Activated T-helper 2 cell treated with anti-CD3 and anti-CD28 coated beads, Interferon-gamma antibody, Interleukin-2, Interleukin-4, amounts not matched to agents 10 μg/mL and 5 μg/mL and 100 μg/mL, durations not matched to agents 14 hours and 24 hours and 36 hours (primary cell): ENCODE measurements at regions not wholly inside any gene's neighbourhood (a gene's known extent, or its start where the extent isn't known, plus 50 kb on each side); places are given as distances from the start of the nearest gene placed in this dataset.

ENCODE experiments used
- DNase-seq: peaks from one replicate; pipeline ENCODE4 v3.0.0; 2021; ENCODE audit warnings: low spot score
- H3K27ac Mint-ChIP-seq: one replicate; pipeline ENCODE4 v1.8.0; 2021; ENCODE audit warnings: mixed read lengths
- H3K27me3 Mint-ChIP-seq: one replicate; pipeline ENCODE4 v1.8.0; 2021; ENCODE audit warnings: low read depth, mixed read lengths
- H3K36me3 Mint-ChIP-seq: one replicate; pipeline ENCODE4 v1.8.0; 2021; ENCODE audit warnings: low read depth, mixed read lengths
- H3K4me1 Mint-ChIP-seq: one replicate; pipeline ENCODE4 v1.8.0; 2021; ENCODE audit warnings: low read depth, mixed read lengths
- H3K4me3 Mint-ChIP-seq: one replicate; pipeline ENCODE4 v1.8.0; 2021; ENCODE audit warnings: low read depth, mild to moderate bottlenecking, moderate library complexity, mixed read lengths
- H3K9me3 Mint-ChIP-seq: one replicate; pipeline ENCODE4 v1.8.0; 2021; ENCODE audit warnings: mixed read lengths
- intact Hi-C: fragments of 100-400 bp; cut with micrococcal nuclease; formaldehyde crosslinking; loops from one replicate; pipeline ENCODE4 v1.15.1; 2023

DNA sequence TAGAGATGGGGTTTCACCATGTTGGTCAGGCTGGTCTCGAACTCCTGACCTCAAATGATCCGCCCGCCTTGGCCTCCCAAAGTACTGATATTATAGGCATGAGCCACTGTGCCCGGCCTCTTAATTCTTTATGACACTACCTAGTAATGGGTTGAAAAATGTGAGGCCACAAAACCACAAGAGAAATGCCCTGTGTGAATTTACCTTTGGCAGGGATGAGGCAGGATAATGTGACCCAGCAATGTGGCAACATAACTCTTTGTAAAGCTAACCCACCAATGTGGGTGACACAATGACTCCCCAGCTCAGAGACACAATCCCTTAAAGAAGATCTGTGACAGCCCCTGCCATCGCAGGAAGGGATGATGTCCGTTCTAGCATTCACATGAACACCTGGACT is 533.1 kb downstream of the KLF5 start:
- no peak overlapping the region for H3K4me3 Mint-ChIP-seq
- intact Hi-C loops = no loop called here
- H3K27ac Mint-ChIP-seq = no peak overlapping the region
- no peak for DNase-seq
- H3K36me3 Mint-ChIP-seq = no peaks in the 10 kb centered on the region
- no peaks in the 10 kb centered on the region for H3K9me3 Mint-ChIP-seq
- peaks cover 4% of the 10 kb centered on the region for H3K27me3 Mint-ChIP-seq
- peaks cover 10% of the 10 kb centered on the region for H3K4me1 Mint-ChIP-seq

DNA sequence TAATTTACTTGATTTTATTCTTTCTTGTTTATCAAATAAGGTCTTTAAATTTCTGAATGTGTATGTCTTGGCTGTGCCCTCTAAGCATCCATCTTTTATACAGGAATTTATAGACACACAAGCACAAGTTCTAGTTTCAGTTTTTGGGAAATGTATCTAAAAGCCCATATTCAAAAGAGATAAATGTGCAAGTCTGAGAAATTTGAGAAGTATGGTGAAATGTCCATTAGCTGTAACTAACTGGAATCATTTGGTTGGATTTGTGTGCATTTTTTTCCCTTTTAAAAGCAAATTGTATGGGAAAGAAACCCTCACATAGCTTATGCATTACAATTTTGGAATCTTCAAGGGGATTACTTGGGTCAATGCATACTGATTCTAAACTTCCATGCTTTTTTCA is 532.0 kb downstream of the KLF5 start:
- Mint-ChIP-seq H3K9me3 (no peaks in the 10 kb centered on the region), H3K4me1 (peaks cover 3% of the 10 kb centered on the region), H3K27ac (no peak overlapping the region), H3K4me3 (no peak overlapping the region), H3K27me3 (peaks cover 8% of the 10 kb centered on the region), H3K36me3 (no peaks in the 10 kb centered on the region)
- DNase-seq = no peak
- intact Hi-C loops = no loop called here

DNA sequence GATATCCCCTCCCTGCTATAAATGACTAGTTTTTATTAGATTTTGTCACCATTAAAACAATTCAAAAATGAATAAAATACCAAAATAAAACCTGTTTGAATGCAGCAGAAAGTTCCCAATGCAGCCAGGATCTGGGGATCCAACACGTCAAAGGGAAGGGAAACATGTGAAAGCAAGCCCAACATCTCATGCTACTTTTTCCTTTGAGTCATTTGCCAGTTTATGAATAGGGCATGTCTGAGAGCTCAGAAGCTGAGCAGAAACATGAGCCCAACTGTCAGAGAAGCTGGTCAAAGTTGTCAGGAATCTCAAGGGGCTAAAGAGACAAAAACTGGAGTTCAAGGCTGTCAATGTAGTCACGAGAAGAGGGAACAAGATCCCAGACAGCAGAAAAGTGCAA is 526.4 kb downstream of the KLF5 start:
- intact Hi-C loops = no loop called here
- no peaks in the 10 kb centered on the region for H3K4me1 Mint-ChIP-seq
- no peaks in the 10 kb centered on the region for H3K9me3 Mint-ChIP-seq

DNA sequence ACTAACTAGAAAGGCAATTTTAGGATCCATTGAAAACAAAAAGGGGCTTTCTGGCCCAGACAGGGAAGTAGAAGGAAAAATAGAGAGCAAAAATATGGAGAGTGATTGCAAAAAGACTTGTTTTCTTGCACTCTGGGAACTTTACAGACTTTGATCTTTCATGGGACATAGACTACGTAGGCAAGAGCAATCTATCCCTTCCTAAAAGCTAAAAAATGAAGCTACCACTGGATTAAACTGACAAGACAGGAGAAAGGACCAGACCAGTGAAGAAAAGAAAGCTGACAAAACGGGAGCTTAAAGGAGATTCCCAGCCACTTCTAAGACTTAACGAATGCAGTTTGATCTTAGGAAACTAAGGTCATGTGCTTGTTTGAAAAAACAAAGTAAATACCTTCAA is 524.5 kb downstream of the KLF5 start:
- no peaks in the 10 kb centered on the region for H3K36me3 Mint-ChIP-seq
- H3K4me1 Mint-ChIP-seq = peaks cover 4% of the 10 kb centered on the region
- H3K4me3 Mint-ChIP-seq = no peak overlapping the region
- no peaks in the 10 kb centered on the region for H3K9me3 Mint-ChIP-seq
- H3K27ac Mint-ChIP-seq = no peak overlapping the region
- intact Hi-C loops = no loop called here
- peaks cover 8% of the 10 kb centered on the region for H3K27me3 Mint-ChIP-seq
- no peak for DNase-seq

More for the DNA sequence above, 526.4 kb downstream of the KLF5 start:
- H3K27me3 Mint-ChIP-seq = peaks cover 8% of the 10 kb centered on the region
- no peak overlapping the region for H3K4me3 Mint-ChIP-seq
- DNase-seq = no peak
- H3K27ac Mint-ChIP-seq = no peak overlapping the region
- H3K36me3 Mint-ChIP-seq = no peaks in the 10 kb centered on the region

DNA sequence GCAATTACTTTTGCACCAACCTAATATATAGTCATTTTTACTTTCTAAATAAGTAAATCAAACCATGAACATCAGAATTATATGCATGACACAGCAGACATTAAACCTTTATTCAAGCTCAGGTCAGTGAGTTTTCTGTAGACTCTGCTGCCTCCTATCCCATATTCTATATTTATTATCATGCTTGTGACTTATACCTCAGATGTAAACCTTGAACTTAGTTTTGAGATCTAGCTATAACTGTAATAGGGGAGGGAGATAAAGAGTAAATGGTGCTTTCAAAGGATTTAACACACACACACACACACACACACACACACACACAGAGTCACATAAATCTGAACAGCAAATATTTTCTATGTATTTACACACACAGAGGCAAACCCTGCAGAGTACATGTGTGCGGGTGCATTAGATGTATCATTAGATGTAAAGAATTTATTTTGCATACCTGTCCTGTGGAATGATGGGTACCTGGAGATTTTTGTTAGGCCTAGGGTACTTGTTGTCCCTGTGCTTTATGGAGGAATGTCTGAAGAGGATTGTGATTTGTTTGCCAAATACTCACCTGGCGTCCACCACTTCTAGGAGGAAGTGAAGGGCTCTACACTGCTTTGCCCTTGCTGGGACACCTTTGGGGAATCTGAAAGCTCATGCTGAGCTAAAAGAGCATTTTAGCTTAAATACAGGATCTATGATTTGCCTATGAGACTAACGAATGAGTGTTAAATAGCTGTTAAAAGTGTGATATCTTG is 521.9 kb downstream of the KLF5 start:
- no peak overlapping the region for H3K27ac Mint-ChIP-seq
- no peaks in the 10 kb centered on the region for H3K9me3 Mint-ChIP-seq
- intact Hi-C loops = no loop called here
- H3K4me3 Mint-ChIP-seq = no peak overlapping the region
- H3K36me3 Mint-ChIP-seq = no peaks in the 10 kb centered on the region
- peaks cover 4% of the 10 kb centered on the region for H3K4me1 Mint-ChIP-seq
- peaks cover 4% of the 10 kb centered on the region for H3K27me3 Mint-ChIP-seq
- no peak for DNase-seq

DNA sequence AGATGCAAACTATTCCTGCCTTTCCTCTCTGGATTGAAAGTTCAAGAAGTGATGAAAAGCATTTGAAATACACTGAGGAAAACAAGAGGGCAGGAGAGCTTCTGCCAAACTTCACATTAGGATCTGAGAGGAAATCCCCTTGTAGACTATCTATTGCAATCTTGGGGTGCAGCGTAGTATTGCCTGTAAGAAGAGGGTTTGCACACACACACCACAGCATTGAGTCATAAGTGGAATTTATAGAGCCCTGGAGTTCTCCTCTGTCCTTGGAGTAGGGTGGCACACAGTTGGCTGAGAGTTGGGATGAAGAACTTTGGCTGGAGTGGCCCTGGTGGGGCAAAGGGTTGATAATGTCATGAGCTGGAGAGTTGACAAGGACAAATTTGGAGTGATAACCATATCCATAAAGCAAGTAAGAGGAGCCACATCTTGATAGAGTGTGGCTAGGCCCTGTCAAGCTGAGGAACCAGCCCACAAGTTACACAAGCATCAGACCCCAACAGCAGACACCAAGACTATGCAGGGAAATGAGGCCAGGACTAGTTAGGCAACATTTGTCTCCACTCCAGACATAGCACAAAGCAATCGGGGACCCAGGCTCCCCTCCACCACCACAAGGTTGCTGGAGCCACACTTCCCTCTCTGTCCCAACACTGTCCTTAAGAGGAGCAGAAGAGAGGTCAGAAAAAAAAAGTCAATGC is 520.9 kb downstream of the KLF5 start:
- Mint-ChIP-seq H3K4me3 (no peak overlapping the region), H3K4me1 (peaks cover 4% of the 10 kb centered on the region), H3K27me3 (peaks cover 3% of the 10 kb centered on the region), H3K9me3 (no peaks in the 10 kb centered on the region), H3K36me3 (no peaks in the 10 kb centered on the region), H3K27ac (no peak overlapping the region)
- no peak for DNase-seq
- intact Hi-C loops = no loop called here

DNA sequence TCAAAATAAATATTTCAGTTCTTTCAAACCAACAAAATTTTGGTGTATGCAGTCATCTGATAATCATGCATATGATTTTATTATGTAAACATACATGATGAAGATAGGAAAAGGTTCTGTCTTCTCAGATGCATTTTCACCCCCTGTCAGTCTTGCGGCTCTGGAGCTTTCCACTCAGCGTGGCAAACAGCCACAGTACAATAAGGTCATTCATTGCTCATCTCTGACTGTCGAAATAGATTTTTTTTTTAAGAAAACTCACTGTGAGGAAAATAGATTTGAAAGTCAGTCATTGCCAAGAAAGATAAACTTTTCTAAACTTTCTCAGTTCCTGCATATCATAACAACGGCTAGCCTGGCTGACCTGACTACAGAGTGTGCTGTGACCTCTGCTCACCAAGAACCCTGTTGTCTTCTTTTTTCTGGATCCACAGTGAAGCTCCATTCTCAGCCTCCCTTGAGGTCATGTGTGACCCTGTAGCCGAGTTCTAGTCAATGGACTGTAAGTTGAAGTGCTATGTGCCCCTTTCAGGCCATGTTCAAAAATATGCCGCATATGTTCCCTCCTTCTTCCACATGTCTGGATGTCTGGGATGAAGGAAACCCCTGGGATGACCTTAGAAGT is 519.6 kb downstream of the KLF5 start:
- Mint-ChIP-seq H3K36me3 (no peaks in the 10 kb centered on the region), H3K27me3 (peaks cover 3% of the 10 kb centered on the region), H3K4me1 (peaks cover 4% of the 10 kb centered on the region), H3K9me3 (no peaks in the 10 kb centered on the region), H3K4me3 (no peak overlapping the region), H3K27ac (no peak overlapping the region)
- DNase-seq = no peak
- intact Hi-C loops = no loop called here

DNA sequence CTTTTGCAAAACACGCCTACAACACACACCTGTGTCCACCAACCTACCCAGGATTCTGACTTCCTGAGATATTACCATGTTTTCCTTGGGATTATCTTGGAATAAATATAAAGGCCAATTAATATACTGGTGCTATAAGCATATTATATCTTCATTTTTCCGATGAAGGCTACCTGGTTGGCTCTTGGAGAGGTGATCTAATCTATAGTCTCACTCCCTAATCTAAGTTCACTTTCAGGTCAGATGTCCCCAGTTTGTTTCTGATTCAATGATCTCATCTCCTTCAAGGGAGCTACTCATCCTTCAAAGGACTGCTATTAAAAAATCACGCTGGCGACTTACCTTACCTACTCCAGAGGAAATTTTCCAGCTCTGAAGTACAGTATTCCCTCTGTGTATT is 517.5 kb downstream of the KLF5 start:
- intact Hi-C loops = no loop called here
- H3K9me3 Mint-ChIP-seq = no peaks in the 10 kb centered on the region
- no peaks in the 10 kb centered on the region for H3K36me3 Mint-ChIP-seq
- H3K4me3 Mint-ChIP-seq = no peak overlapping the region
- H3K27me3 Mint-ChIP-seq = peaks cover 5% of the 10 kb centered on the region
- H3K4me1 Mint-ChIP-seq = peaks cover 4% of the 10 kb centered on the region
- no peak for DNase-seq
- H3K27ac Mint-ChIP-seq = no peak overlapping the region

DNA sequence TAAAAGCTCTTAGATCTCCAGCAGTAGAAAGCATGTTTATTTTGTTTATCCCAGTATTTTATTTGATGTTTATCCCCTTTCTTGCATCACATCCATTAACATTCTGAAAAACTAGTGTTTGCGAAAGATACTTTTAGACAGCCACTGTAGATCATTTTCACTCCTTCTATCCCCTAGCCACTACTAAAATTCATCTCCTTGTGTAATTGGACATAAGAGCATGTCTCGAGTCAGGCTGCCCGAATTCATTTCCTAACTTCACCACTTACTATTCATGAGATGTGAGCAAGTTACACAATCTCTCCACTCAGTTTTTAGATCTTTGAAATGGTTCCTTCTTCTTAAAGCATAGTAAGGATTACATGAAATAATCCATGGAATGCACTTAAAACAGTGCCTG is 514.0 kb downstream of the KLF5 start:
- Mint-ChIP-seq H3K9me3 (no peaks in the 10 kb centered on the region), H3K4me3 (no peak overlapping the region), H3K27ac (no peak overlapping the region), H3K36me3 (no peaks in the 10 kb centered on the region), H3K4me1 (no peaks in the 10 kb centered on the region), H3K27me3 (peaks cover 5% of the 10 kb centered on the region)
- intact Hi-C loops = no loop called here
- DNase-seq = no peak

DNA sequence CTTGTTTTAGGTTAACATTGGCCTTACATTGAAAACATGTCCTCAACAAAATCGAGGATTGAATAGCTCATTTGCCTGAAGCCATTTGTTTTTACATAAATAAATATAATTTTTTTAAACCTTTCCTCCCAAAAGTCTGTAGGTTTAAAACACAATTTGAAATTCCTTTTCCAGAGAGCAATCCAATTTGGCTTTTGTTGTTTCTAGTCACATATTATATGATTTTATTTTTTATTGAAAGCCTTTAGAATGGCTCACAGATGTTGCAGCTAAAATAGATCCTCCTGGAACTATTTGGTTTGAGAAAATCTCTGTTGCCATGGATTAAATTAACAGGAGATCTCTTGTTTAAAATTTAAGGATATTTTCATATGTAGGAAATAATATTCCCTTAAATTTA is 512.6 kb downstream of the KLF5 start:
- Mint-ChIP-seq H3K36me3 (no peaks in the 10 kb centered on the region), H3K27ac (no peak overlapping the region), H3K27me3 (peaks cover 4% of the 10 kb centered on the region), H3K9me3 (no peaks in the 10 kb centered on the region), H3K4me1 (no peaks in the 10 kb centered on the region), H3K4me3 (no peak overlapping the region)
- intact Hi-C loops = no loop called here
- DNase-seq = no peak

DNA sequence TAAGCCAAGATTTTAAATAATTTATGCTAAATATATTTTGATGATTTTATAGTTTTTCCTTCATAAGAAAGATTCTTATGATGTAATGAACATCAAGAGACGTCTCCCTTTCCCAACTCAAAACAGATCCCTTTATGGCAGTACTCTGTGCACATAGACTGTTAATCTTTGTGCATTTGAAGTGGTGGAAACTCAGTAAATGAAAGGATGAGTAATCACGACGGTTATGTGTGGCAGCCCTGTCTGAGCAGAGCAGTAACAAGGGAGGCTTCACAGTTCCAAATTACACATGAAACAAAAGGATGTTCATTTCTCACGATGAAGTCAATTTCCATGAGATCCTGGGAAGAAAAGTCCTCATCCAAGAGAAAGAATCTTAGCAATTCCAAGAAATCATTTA is 498.1 kb downstream of the KLF5 start:
- no peak overlapping the region for H3K4me3 Mint-ChIP-seq
- intact Hi-C loops = no loop called here
- no peaks in the 10 kb centered on the region for H3K4me1 Mint-ChIP-seq
- no peak for DNase-seq
- H3K36me3 Mint-ChIP-seq = no peaks in the 10 kb centered on the region
- no peaks in the 10 kb centered on the region for H3K27me3 Mint-ChIP-seq
- no peaks in the 10 kb centered on the region for H3K9me3 Mint-ChIP-seq
- H3K27ac Mint-ChIP-seq = no peak overlapping the region

DNA sequence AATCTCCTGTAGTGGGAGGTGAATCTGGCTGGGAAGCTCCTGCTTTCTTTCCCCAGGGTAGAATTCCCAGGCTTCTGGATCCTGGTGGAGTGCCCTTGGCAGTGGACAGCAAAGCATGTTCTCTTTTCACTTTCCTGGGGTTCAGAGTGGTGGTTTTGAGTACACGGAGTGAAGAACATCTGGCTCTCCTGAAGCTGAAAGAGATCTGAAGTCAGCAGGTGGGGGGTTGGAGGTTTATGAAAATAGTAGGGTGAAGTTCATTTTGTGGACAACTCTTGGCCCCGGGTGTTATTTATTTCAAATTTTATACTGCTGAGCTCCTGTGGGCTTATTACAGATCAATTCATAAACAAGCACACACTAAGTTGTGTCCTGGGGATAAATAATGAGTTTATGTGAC is 497.3 kb downstream of the KLF5 start:
- H3K4me3 Mint-ChIP-seq = no peak overlapping the region
- H3K27ac Mint-ChIP-seq = no peak overlapping the region
- no peaks in the 10 kb centered on the region for H3K9me3 Mint-ChIP-seq
- H3K27me3 Mint-ChIP-seq = no peaks in the 10 kb centered on the region
- no peaks in the 10 kb centered on the region for H3K36me3 Mint-ChIP-seq
- intact Hi-C loops = no loop called here
- H3K4me1 Mint-ChIP-seq = no peaks in the 10 kb centered on the region
- DNase-seq = no peak

DNA sequence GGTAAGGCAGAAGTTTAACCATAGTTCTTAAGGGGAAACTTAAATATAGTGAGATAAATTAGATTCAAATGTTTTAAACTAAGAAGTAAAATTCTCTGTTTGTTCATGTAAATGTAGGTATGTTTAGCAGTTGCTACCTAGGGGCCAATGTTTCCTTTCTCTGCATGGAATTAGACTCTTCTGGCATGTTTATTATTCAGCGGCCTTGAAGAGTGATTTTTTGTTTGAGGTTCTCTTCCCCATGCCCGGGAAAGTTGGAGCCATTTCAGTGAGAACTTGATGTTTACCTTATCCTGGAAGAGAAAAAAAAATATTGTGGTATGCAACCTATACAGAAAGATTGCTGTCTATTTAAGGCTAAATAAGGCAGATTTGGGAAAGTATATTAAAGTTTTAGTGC is 492.9 kb downstream of the KLF5 start:
- Mint-ChIP-seq H3K27me3 (no peaks in the 10 kb centered on the region), H3K4me1 (no peaks in the 10 kb centered on the region), H3K36me3 (no peaks in the 10 kb centered on the region), H3K4me3 (no peak overlapping the region), H3K27ac (no peak overlapping the region), H3K9me3 (no peaks in the 10 kb centered on the region)
- intact Hi-C loops = no loop called here
- DNase-seq = no peak
